ENCODE measurements at regions not wholly inside any gene's neighbourhood (a gene's known extent, or its start where the extent isn't known, plus 50 kb on each side); places are given as distances from the start of the nearest gene placed in this dataset.
"Not testable (repeated sequence)": the region's sequence is repeated elsewhere in the genome, so short reads cannot be mapped to it uniquely, and the experiment has no call there.

GRCh38 chr2:134041877-134042276 is 212.0 kb upstream of the MGAT5 start:
- in situ Hi-C loops (cut with MboI; ENCODE audit: low pct_ligation_motif_present in 1 of 4, low pct_unique_long_range_greater_than_20kb in 1 of 4, low sequenced_read_pairs in 3 of 4), result no loop called here
- Histone ChIP-seq H3K4me1 (no peaks in the 10 kb centered on the region), H3K27me3 (no peaks in the 10 kb centered on the region), H3K4me3 (no peak overlapping the region), H3K9me3 (no peaks in the 10 kb centered on the region), H3K27ac (no peak overlapping the region), H3K36me3 (no peaks in the 10 kb centered on the region)
- intact Hi-C loops (cut with DNase I; ENCODE audit: low total_unique reads), result no loop called here
- TF ChIP-seq POLR2A (IDR thresholded peaks at IDR 0.05) (no peak), EP300 (IDR thresholded peaks at IDR 0.05; ENCODE audit: low read depth) (no peak), CTCF (IDR thresholded peaks at IDR 0.05) (no peak), POLR2AphosphoS5 (IDR thresholded peaks at IDR 0.05) (no peak)
- DNase-seq, result no peak

GRCh38 chr2:134043028-134043427 is 210.8 kb upstream of the MGAT5 start:
- in situ Hi-C loops (cut with MboI; ENCODE audit: low pct_ligation_motif_present in 1 of 4, low pct_unique_long_range_greater_than_20kb in 1 of 4, low sequenced_read_pairs in 3 of 4); H3K4me1 ChIP-seq; H3K9me3 ChIP-seq; H3K4me3 ChIP-seq; DNase-seq; H3K27me3 ChIP-seq; H3K27ac ChIP-seq; intact Hi-C loops (cut with DNase I; ENCODE audit: low total_unique reads); H3K36me3 ChIP-seq: not testable (repeated sequence)
- 81% methylated on average over 6 of the region's 8 CpGs; no CpG with 5 or more reads in 1 of the 2 donors for WGBS, 2 donors (ENCODE audit: low coverage in 1 of 2)

- Histone ChIP-seq H3K4me3 (no peak overlapping the region), H3K27ac (no peak overlapping the region), H3K27me3 (no peaks in the 10 kb centered on the region), H3K9me3 (no peaks in the 10 kb centered on the region), H3K36me3 (no peaks in the 10 kb centered on the region), H3K4me1 (no peaks in the 10 kb centered on the region)
- DNase-seq, result no peak
- in situ Hi-C loops (cut with MboI; ENCODE audit: low pct_ligation_motif_present in 1 of 4, low pct_unique_long_range_greater_than_20kb in 1 of 4, low sequenced_read_pairs in 3 of 4) (no loop called here), intact Hi-C loops (cut with DNase I; ENCODE audit: low total_unique reads) (no loop called here)
- WGBS, 2 donors (ENCODE audit: low coverage in 1 of 2), result 71 to 74% methylated on average over 2 to 4 of the region's 4 CpGs
- TF ChIP-seq POLR2A (IDR thresholded peaks at IDR 0.05) (no peak), EP300 (IDR thresholded peaks at IDR 0.05; ENCODE audit: low read depth) (no peak), CTCF (IDR thresholded peaks at IDR 0.05) (no peak), POLR2AphosphoS5 (IDR thresholded peaks at IDR 0.05) (no peak)
Measured at GRCh38 chr2:134052173-134052572, 201.7 kb upstream of the MGAT5 start.

GRCh38 chr2:134056173-134056572 is 197.7 kb upstream of the MGAT5 start:
- Histone ChIP-seq H3K36me3 (no peaks in the 10 kb centered on the region), H3K27ac (no peak overlapping the region), H3K4me3 (no peak overlapping the region), H3K9me3 (no peaks in the 10 kb centered on the region), H3K27me3 (no peaks in the 10 kb centered on the region), H3K4me1 (no peaks in the 10 kb centered on the region)
- no peak for DNase-seq
- intact Hi-C loops (cut with DNase I; ENCODE audit: low total_unique reads) (no loop called here), in situ Hi-C loops (cut with MboI; ENCODE audit: low pct_ligation_motif_present in 1 of 4, low pct_unique_long_range_greater_than_20kb in 1 of 4, low sequenced_read_pairs in 3 of 4) (no loop called here)
- WGBS, 2 donors (ENCODE audit: low coverage in 1 of 2), result 83 to 88% methylated on average over 2 of the region's 2 CpGs
- TF ChIP-seq POLR2AphosphoS5 (IDR thresholded peaks at IDR 0.05) (no peak), EP300 (IDR thresholded peaks at IDR 0.05; ENCODE audit: low read depth) (no peak), CTCF (IDR thresholded peaks at IDR 0.05) (no peak), POLR2A (IDR thresholded peaks at IDR 0.05) (no peak)

GRCh38 chr2:134061066-134061465 is 192.8 kb upstream of the MGAT5 start:
- H3K9me3 ChIP-seq; H3K27ac ChIP-seq; in situ Hi-C loops (cut with MboI; ENCODE audit: low pct_ligation_motif_present in 1 of 4, low pct_unique_long_range_greater_than_20kb in 1 of 4, low sequenced_read_pairs in 3 of 4); intact Hi-C loops (cut with DNase I; ENCODE audit: low total_unique reads); H3K36me3 ChIP-seq; H3K27me3 ChIP-seq; H3K4me1 ChIP-seq; DNase-seq; H3K4me3 ChIP-seq: not testable (repeated sequence)
- 63 to 81% methylated on average over 5 to 8 of the region's 8 CpGs for WGBS, 2 donors (ENCODE audit: low coverage in 1 of 2)

GRCh38 chr2:134062235-134062634 is 191.6 kb upstream of the MGAT5 start:
- DNase-seq; H3K27ac ChIP-seq; H3K4me3 ChIP-seq; H3K9me3 ChIP-seq; H3K36me3 ChIP-seq; H3K27me3 ChIP-seq; in situ Hi-C loops (cut with MboI; ENCODE audit: low pct_ligation_motif_present in 1 of 4, low pct_unique_long_range_greater_than_20kb in 1 of 4, low sequenced_read_pairs in 3 of 4); intact Hi-C loops (cut with DNase I; ENCODE audit: low total_unique reads); H3K4me1 ChIP-seq: not testable (repeated sequence)
- 51 to 59% methylated on average over 3 of the region's 3 CpGs for WGBS, 2 donors (ENCODE audit: low coverage in 1 of 2)

GRCh38 chr2:134063916-134064315 is 190.0 kb upstream of the MGAT5 start:
- H3K9me3 ChIP-seq; H3K27me3 ChIP-seq; intact Hi-C loops (cut with DNase I; ENCODE audit: low total_unique reads); DNase-seq; H3K27ac ChIP-seq; in situ Hi-C loops (cut with MboI; ENCODE audit: low pct_ligation_motif_present in 1 of 4, low pct_unique_long_range_greater_than_20kb in 1 of 4, low sequenced_read_pairs in 3 of 4); H3K4me1 ChIP-seq; H3K36me3 ChIP-seq; H3K4me3 ChIP-seq: not testable (repeated sequence)
- WGBS, 2 donors (ENCODE audit: low coverage in 1 of 2), result 98% methylated on average over 6 of the region's 27 CpGs; no CpG with 5 or more reads in 1 of the 2 donors
